LNCaP clone FGC (cell line): ENCODE measurements at regions not wholly inside any gene's neighbourhood (a gene's known extent, or its start where the extent isn't known, plus 50 kb on each side); places are given as distances from the start of the nearest gene placed in this dataset.

ENCODE experiments used
- DNase-seq: peaks from one replicate; pipeline ENCODE4 v3.0.0-alpha.2; 2011; ENCODE audit warnings: low read depth
- H3K4me3 ChIP-seq: 2 replicates; pipeline ENCODE4 v1.5.1; 2011; ENCODE audit warnings: mild to moderate bottlenecking, low read depth, low read length, control low read depth
- TF ChIP-seq, protein P1 (sequence below): IDR thresholded peaks from 2 replicates; pipeline ENCODE4 v1.5.1; 2012; ENCODE audit warnings: mild to moderate bottlenecking; ENCODE audit not compliant: control insufficient read depth, insufficient read depth; ENCODE audit errors: extremely low read depth

DNA sequence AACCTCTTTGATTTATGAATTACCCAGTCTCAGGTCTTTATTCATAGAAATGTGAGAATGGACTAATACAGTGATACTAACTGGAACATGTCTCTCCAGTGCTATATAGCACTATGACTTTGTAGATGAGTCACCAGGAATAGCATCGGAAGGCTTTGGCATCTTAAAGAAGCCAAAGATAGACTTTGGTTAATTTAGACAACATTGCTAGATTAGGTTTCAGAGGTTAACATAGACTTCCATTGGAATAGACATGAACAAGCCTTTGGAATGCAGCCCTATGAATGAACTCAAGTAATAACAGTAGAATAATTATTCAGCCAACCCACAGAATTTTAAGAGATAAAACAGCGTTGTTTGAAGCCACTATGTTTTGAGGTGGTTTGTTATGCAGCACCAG is 169.2 kb downstream of the HGF start:
- no peak for DNase-seq
- no peak overlapping the region for H3K4me3 ChIP-seq
- TF ChIP-seq, protein P1, sequence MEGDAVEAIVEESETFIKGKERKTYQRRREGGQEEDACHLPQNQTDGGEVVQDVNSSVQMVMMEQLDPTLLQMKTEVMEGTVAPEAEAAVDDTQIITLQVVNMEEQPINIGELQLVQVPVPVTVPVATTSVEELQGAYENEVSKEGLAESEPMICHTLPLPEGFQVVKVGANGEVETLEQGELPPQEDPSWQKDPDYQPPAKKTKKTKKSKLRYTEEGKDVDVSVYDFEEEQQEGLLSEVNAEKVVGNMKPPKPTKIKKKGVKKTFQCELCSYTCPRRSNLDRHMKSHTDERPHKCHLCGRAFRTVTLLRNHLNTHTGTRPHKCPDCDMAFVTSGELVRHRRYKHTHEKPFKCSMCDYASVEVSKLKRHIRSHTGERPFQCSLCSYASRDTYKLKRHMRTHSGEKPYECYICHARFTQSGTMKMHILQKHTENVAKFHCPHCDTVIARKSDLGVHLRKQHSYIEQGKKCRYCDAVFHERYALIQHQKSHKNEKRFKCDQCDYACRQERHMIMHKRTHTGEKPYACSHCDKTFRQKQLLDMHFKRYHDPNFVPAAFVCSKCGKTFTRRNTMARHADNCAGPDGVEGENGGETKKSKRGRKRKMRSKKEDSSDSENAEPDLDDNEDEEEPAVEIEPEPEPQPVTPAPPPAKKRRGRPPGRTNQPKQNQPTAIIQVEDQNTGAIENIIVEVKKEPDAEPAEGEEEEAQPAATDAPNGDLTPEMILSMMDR = no peak

DNA sequence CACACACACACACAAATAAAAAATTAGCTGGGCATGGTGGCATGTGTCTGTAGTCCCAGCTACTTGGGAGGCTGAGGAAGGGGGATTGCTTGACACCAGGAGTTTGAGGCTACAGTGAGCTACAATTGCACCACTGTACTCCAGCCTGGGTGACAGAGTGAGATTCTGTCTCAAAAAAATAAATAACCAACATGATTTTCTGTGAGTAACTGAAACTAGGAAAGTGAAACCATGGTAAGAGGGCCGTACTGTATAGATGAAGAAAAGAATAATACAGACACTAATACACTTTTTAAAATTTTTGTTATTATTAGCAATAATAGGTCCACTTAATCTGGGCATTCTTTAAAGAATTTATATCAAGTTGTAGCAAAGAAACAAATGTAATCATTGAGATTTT is 170.9 kb downstream of the HGF start:
- TF ChIP-seq, protein P1 = no peak
- DNase-seq = no peak
- no peak overlapping the region for H3K4me3 ChIP-seq

DNA sequence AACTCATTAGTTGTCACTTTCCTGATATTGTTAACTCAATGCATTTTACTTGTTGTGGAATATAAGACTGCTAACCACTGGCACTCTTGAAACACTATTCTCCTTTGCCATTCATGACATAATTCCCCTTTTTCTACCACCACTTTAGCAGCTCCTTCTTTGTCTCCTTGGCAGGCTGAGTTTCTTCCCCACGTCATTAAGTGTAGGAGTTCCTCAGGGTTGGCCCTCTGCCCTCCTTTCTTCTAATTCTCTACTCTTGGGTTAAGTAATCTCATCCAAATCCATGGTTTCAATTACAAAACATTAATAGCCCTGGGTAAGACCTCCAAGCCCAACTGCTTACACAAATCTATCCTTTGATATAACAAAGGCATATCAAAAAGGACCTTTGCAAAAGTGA is 175.1 kb downstream of the HGF start:
- H3K4me3 ChIP-seq = no peak overlapping the region
- DNase-seq = no peak
- TF ChIP-seq, protein P1 = no peak

DNA sequence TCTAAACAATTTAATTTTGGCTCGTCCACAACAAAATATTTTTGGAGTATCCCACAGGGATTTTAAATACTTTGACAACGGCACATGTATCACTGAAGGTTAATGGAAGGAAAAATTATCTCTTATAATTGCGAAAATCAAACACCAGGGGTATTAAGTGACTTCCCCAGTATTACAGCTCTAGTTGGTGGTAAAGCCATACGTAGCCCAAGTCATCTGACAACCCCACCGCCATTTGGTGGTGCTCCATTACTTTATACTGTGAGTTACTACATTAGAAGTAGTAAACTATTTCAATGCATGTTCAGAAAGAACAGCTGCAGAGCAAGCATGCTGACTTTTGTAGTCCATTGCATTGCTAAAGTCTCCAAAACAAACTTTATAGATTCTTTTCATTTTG is 179.7 kb downstream of the HGF start:
- H3K4me3 ChIP-seq = no peak overlapping the region
- no peak for DNase-seq
- TF ChIP-seq, protein P1 = no peak

DNA sequence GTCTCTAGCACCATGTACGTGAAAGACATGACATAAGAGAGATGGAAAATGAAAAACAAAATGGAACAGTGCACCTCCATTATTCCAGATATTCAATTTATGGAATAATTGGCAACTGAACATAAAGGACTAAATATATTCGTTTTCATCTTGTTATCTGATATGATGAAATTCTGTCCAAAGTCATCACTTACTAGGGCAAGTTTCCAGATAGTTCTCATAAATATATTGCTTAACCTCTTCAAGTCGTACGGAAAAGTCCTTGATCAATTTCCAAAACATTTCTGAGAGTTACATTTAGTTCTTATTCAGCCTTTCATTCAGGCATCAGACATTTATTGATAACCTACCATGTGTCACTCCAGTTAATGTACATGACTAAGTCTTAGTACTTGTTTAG is 185.2 kb downstream of the HGF start:
- DNase-seq = no peak
- TF ChIP-seq, protein P1 = no peak
- no peak overlapping the region for H3K4me3 ChIP-seq

DNA sequence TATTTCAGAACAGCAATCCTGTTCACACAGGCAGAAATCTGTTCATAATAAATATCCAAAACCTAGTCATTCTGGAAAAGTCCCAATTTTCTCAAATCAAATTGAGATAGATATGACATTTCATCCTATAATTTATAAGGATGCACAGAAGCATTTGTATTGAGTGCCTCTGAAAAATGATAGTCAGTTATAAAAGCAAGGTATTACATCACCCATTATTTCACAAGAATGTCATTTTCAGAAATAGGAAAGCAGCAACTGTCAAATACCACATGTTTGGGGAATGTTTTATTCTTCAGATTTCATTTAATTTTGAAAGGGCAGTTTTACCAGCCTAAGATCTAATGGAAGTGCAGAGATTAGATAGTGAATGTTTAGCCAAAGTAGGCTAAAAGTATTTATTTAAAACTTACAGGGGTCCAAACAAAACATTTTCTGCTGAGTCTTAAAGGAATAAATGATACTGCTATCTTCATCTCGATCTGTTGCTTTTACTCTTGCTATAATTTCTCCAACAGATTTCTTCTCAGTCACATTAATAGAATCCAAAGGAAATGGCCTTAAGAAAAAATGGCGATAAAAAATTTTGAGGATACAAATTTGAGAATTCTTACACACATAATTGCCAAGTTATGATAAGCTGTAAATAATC is 185.8 kb downstream of the HGF start:
- no peak overlapping the region for H3K4me3 ChIP-seq
- TF ChIP-seq, protein P1 = no peak
- DNase-seq = no peak

DNA sequence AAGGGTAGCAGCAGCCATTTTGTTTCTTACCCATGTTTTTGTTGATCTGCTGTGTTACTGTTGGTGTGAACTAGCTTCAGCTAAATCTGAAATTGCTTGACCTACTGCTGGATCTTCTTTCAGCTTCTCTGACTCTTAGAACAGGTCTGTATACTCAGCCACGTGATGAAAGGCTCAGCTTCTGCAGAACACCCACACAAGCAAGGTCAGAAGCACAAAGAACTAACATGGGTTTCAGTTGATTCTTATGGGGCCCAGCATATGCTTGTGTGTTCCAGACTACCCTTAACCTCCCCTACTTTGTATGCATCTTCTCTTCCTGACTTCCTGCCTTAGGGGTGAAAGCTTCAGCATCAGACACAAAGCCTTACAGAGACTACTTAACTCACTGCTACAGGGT is 186.8 kb downstream of the HGF start:
- no peak for DNase-seq
- TF ChIP-seq, protein P1 = no peak
- no peak overlapping the region for H3K4me3 ChIP-seq
